IMR-90 (cell line): ENCODE measurements at regions not wholly inside any gene's neighbourhood (a gene's known extent, or its start where the extent isn't known, plus 50 kb on each side); places are given as distances from the start of the nearest gene placed in this dataset.

Experiments used
- ATAC-seq: fragments of 200-7000 bp; cut with Tn5 transposase; 2 replicates; pipeline ENCODE4 v1.9.1; 2020; ENCODE audit warnings: low read depth, mild to moderate bottlenecking, moderate library complexity
- BruUV-seq: library from RNA; stranded (reverse); fragments of 400-500 nt; replicated peaks from 2 replicates; lab custom pipeline; 2021; lab: Mats Ljungman, UMichigan
- CTCF ChIA-PET: fragments of 300-600 bp; formaldehyde crosslinking; extraction: SDS; loops from one replicate; lab custom pipeline; 2021; ENCODE audit warnings: antibody characterized with exemption; lab: Yijun Ruan, JAX
- POLR2A ChIA-PET: fragments of 300-600 bp; sonication (Branson Sonifier 250); formaldehyde crosslinking; loops from one replicate; lab custom pipeline; 2022; ENCODE audit warnings: antibody characterized with exemption; ENCODE audit not compliant: unreplicated experiment; lab: Charles Lee
- DNase-seq: peaks from one replicate; pipeline ENCODE4 v3.0.0; 2013
- H2AFZ ChIP-seq: replicated peaks from 2 replicates; pipeline ENCODE3; 2013; ENCODE audit warnings: low read length, mild to moderate bottlenecking; ENCODE audit not compliant: poor library complexity
- H2AK5ac ChIP-seq: 2 replicates; pipeline ENCODE4 v1.6.1; 2013; ENCODE audit warnings: low read depth, low read length, inconsistent platforms
- H2AK9ac ChIP-seq: replicated peaks from 2 replicates; pipeline ENCODE3; 2013; ENCODE audit warnings: mild to moderate bottlenecking, low read depth, low read length, moderate library complexity; ENCODE audit not compliant: poor library complexity
- H2BK120ac ChIP-seq: 2 replicates; pipeline ENCODE4 v1.6.1; 2013; ENCODE audit warnings: low read depth, low read length, inconsistent platforms
- H2BK15ac ChIP-seq: 3 replicates; pipeline ENCODE4 v1.6.1; 2013; ENCODE audit warnings: low read depth, low read length, inconsistent platforms
- H2BK20ac ChIP-seq: 2 replicates; pipeline ENCODE4 v1.6.1; 2013; ENCODE audit warnings: low read depth, mild to moderate bottlenecking, inconsistent platforms, low read length, moderate library complexity
- H2BK5ac ChIP-seq: 2 replicates; pipeline ENCODE4 v1.6.1; 2013; ENCODE audit warnings: mild to moderate bottlenecking, low read depth, low read length, inconsistent platforms; ENCODE audit not compliant: poor library complexity, severe bottlenecking
- H3K14ac ChIP-seq: replicated peaks from 2 replicates; pipeline ENCODE4 v1.6.1; 2013; ENCODE audit warnings: low read depth, low read length, inconsistent platforms
- H3K18ac ChIP-seq: 2 replicates; pipeline ENCODE4 v1.6.1; 2013; ENCODE audit warnings: low read depth, low read length, control low read depth
- H3K23ac ChIP-seq: 2 replicates; pipeline ENCODE4 v1.6.1; 2013; ENCODE audit warnings: low read depth, low read length, inconsistent platforms
- H3K27ac ChIP-seq: 2 replicates; pipeline ENCODE4 v1.5.1; 2013; ENCODE audit warnings: mild to moderate bottlenecking, control low read depth, low read length; ENCODE audit not compliant: insufficient read depth
- H3K27me3 ChIP-seq: 2 replicates; pipeline ENCODE4 v1.6.1; 2013; ENCODE audit warnings: low read length; ENCODE audit not compliant: control insufficient read depth, insufficient read depth
- H3K36me3 ChIP-seq: 2 replicates; pipeline ENCODE4 v1.6.1; 2013; ENCODE audit warnings: low read length, mixed read lengths; ENCODE audit not compliant: control insufficient read depth, insufficient read depth
- H3K4ac ChIP-seq: 2 replicates; pipeline ENCODE4 v1.6.1; 2013; ENCODE audit warnings: low read depth, low read length, inconsistent platforms
- H3K4me1 ChIP-seq: 2 replicates; pipeline ENCODE4 v1.6.1; 2013; ENCODE audit warnings: low read length, mixed read lengths; ENCODE audit not compliant: control insufficient read depth, insufficient read depth
- H3K4me2 ChIP-seq: 2 replicates; pipeline ENCODE4 v1.6.1; 2013; ENCODE audit warnings: low read depth, mild to moderate bottlenecking, control low read depth, low read length, moderate library complexity
- H3K4me3 ChIP-seq: 2 replicates; pipeline ENCODE4 v1.5.1; 2013; ENCODE audit warnings: low read depth, mild to moderate bottlenecking, control low read depth, low read length, moderate library complexity; ENCODE audit not compliant: insufficient read depth
- H3K56ac ChIP-seq: 2 replicates; pipeline ENCODE4 v1.6.1; 2013; ENCODE audit warnings: low read length, inconsistent platforms; ENCODE audit not compliant: insufficient read depth; ENCODE audit errors: extremely low read depth
- H3K79me1 ChIP-seq, 2 experiments: 2 replicates each; pipeline ENCODE4 v1.6.1; 2013; ENCODE audit warnings: low read length in 2 of 2, inconsistent platforms in 1 of 2, low read depth in 1 of 2
- H3K9ac ChIP-seq: 2 replicates; pipeline ENCODE4 v1.6.1; 2013; ENCODE audit warnings: low read depth, low read length, control low read depth
- H3K9me1 ChIP-seq: 2 replicates; pipeline ENCODE4 v1.6.1; 2013; ENCODE audit warnings: low read length, inconsistent platforms; ENCODE audit not compliant: insufficient read depth
- H3K9me3 ChIP-seq: 2 replicates; pipeline ENCODE4 v1.6.1; 2013; ENCODE audit warnings: low read length; ENCODE audit not compliant: control insufficient read depth, insufficient read depth
- H4K20me1 ChIP-seq: 2 replicates; pipeline ENCODE4 v1.6.1; 2013; ENCODE audit warnings: low read length, inconsistent platforms; ENCODE audit not compliant: insufficient read depth
- H4K5ac ChIP-seq: 2 replicates; pipeline ENCODE4 v1.6.1; 2013; ENCODE audit warnings: mild to moderate bottlenecking, low read depth, low read length, control low read depth
- H4K8ac ChIP-seq, 2 experiments: 2 replicates each; pipeline ENCODE4 v1.6.1; 2013; ENCODE audit warnings: low read depth in 2 of 2, low read length in 2 of 2, control low read depth in 1 of 2, inconsistent platforms in 1 of 2
- H4K91ac ChIP-seq: 2 replicates; pipeline ENCODE4 v1.6.1; 2013; ENCODE audit warnings: low read depth, low read length, inconsistent platforms; ENCODE audit not compliant: insufficient read depth
- CEBPB ChIP-seq: IDR thresholded peaks from 2 replicates; pipeline ENCODE4 v1.6.1; 2012; ENCODE audit warnings: low read depth, low read length, improper control_type of control experiment
- FOS ChIP-seq: fragments of 150-350 bp; IDR thresholded peaks from 2 replicates; pipeline ENCODE4 v1.6.1; 2016; ENCODE audit warnings: low read depth, low read length
- MAFK ChIP-seq: IDR thresholded peaks from 2 replicates; pipeline ENCODE4 v1.6.1; 2012; ENCODE audit warnings: low read depth, low read length, improper control_type of control experiment
- NFE2L2 ChIP-seq: fragments of 150-350 bp; IDR thresholded peaks from 2 replicates; pipeline ENCODE4 v1.6.1; 2016; ENCODE audit warnings: low read depth, mild to moderate bottlenecking, low read length
- WGBS, 2 experiments: methylation state at CpG; one replicate each; pipeline versions ENCODE4 v1.1.5 to v1.1.7; 2013; ENCODE audit warnings: missing lambda C conversion rate in 2 of 2; ENCODE audit not compliant: insufficient read length in 1 of 2; ENCODE audit errors: extremely low coverage in 2 of 2; 5-methylcytosine and 5-hydroxymethylcytosine counted together
- dilution Hi-C: fragments of 300-500 bp; cut with HindIII; formaldehyde crosslinking; loops from one replicate; pipeline ENCODE4 v1.14.3; 2018; ENCODE audit warnings: low sequenced_read_pairs; ENCODE audit not compliant: unreplicated experiment
- in situ Hi-C: fragments of 300-500 bp; cut with MboI; formaldehyde crosslinking; loops from 3 replicates; pipeline ENCODE4 v1.14.3; 2019; ENCODE audit warnings: low sequenced_read_pairs, inconsistent platforms, mixed read lengths
- intact Hi-C: fragments of 100-400 bp; cut with micrococcal nuclease; formaldehyde crosslinking; loops from 2 replicates; pipeline ENCODE4 v1.10.0; 2022
- TF ChIP-seq, protein P1 (sequence below): conservative IDR thresholded peaks from 2 replicates; pipeline ENCODE4 v1.5.1; 2012; ENCODE audit warnings: mild to moderate bottlenecking, low read depth, low read length, improper control_type of control experiment
- TF ChIP-seq, protein P2 (sequence below): fragments of 150-350 bp; IDR thresholded peaks from 2 replicates; pipeline ENCODE4 v1.6.1; 2017; ENCODE audit warnings: mild to moderate bottlenecking, antibody characterized with exemption, low read length, low read depth

DNA sequence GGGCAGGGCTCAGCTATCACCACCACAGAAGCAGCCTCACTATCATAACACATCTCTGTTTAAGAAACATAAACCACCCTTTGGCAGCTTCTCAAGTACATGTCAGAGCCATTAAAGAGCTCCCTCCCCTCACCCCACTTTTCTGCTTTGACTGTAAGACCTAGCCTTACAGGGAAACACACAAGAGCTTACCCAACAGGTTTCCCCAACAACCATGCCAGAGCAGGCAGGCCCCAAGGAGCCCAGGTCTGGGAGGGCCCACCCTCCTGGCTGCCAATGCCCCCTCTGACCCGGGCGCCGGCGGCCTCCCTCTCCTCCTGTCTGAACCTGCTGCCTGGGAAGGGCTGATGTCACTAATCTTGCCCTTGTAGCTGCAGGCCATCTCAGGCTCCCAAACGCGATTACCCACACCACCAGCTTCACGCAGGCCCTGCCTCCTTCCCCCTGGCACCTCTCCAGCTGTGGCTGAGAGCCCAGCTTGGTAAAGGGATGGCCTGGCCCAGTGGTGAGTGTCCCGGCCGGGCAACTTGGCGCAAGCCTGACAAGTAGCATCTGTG is 402.0 kb downstream of the MAFB start:
- no peaks in the 10 kb centered on the region for H3K4me1 ChIP-seq
- no peaks in the 10 kb centered on the region for H3K9me1 ChIP-seq
- ATAC-seq, result no peak
- 5% methylated on average over 6 of the region's 10 CpGs; no CpG with 5 or more reads in 1 of the 2 experiments for WGBS, 2 experiments
- H4K20me1 ChIP-seq, result no peaks in the 10 kb centered on the region
- H3K14ac ChIP-seq, result no peak overlapping the region
- H2BK5ac ChIP-seq, result no peak overlapping the region
- no peak overlapping the region for H3K27ac ChIP-seq
- DNase-seq, result no peak
- H2AK5ac ChIP-seq, result no peak overlapping the region
- H4K5ac ChIP-seq, result no peak overlapping the region
- BruUV-seq, result no TSS peak
- TF ChIP-seq MAFK (no peak), CEBPB (no peak), NFE2L2 (no peak), FOS (no peak)
- TF ChIP-seq, protein P1, sequence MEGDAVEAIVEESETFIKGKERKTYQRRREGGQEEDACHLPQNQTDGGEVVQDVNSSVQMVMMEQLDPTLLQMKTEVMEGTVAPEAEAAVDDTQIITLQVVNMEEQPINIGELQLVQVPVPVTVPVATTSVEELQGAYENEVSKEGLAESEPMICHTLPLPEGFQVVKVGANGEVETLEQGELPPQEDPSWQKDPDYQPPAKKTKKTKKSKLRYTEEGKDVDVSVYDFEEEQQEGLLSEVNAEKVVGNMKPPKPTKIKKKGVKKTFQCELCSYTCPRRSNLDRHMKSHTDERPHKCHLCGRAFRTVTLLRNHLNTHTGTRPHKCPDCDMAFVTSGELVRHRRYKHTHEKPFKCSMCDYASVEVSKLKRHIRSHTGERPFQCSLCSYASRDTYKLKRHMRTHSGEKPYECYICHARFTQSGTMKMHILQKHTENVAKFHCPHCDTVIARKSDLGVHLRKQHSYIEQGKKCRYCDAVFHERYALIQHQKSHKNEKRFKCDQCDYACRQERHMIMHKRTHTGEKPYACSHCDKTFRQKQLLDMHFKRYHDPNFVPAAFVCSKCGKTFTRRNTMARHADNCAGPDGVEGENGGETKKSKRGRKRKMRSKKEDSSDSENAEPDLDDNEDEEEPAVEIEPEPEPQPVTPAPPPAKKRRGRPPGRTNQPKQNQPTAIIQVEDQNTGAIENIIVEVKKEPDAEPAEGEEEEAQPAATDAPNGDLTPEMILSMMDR, result no peak
- TF ChIP-seq, protein P2, sequence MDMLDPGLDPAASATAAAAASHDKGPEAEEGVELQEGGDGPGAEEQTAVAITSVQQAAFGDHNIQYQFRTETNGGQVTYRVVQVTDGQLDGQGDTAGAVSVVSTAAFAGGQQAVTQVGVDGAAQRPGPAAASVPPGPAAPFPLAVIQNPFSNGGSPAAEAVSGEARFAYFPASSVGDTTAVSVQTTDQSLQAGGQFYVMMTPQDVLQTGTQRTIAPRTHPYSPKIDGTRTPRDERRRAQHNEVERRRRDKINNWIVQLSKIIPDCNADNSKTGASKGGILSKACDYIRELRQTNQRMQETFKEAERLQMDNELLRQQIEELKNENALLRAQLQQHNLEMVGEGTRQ, result no peak
- in situ Hi-C loops (no loop called here), dilution Hi-C loops (no loop called here), intact Hi-C loops (no loop called here)
- no peak overlapping the region for H3K18ac ChIP-seq
- H2BK120ac ChIP-seq, result no peak overlapping the region
- no peak overlapping the region for H3K23ac ChIP-seq
- no peak overlapping the region for H3K4me2 ChIP-seq
- no peak overlapping the region for H3K4ac ChIP-seq
- no peak overlapping the region for H2BK15ac ChIP-seq
- POLR2A ChIA-PET, result no interaction called here
- CTCF ChIA-PET, result no interaction called here
- H3K56ac ChIP-seq, result no peak overlapping the region
- no peak overlapping the region for H2AK9ac ChIP-seq
- no peak overlapping the region for H4K91ac ChIP-seq
- H2AFZ ChIP-seq, result no peak overlapping the region
- H3K9me3 ChIP-seq, result no peaks in the 10 kb centered on the region
- no peaks in the 10 kb centered on the region for H3K27me3 ChIP-seq
- H3K36me3 ChIP-seq, result no peaks in the 10 kb centered on the region
- H4K8ac ChIP-seq, result no peak overlapping the region
- H2BK20ac ChIP-seq, result no peak overlapping the region
- no peaks in the 10 kb centered on the region for H3K79me1 ChIP-seq
- H3K4me3 ChIP-seq, result no peak overlapping the region
- H3K9ac ChIP-seq, result no peak overlapping the region
